ENCODE measurements at regions not wholly inside any gene's neighbourhood (a gene's known extent, or its start where the extent isn't known, plus 50 kb on each side); places are given as distances from the start of the nearest gene placed in this dataset.

- TF ChIP-seq CTCF (IDR thresholded peaks at IDR 0.05; ENCODE audit: low read depth, low read length) (no peak), EZH2phosphoT487 (IDR thresholded peaks at IDR 0.05; ENCODE audit: low read depth) (no peak)
Observed at GRCh38 chr5:171617266-171617665, 168.4 kb upstream of the SMIM23 start.
